Left ventricle myocardium inferior (tissue), 1 donor: ENCODE measurements at regions not wholly inside any gene's neighbourhood (a gene's known extent, or its start where the extent isn't known, plus 50 kb on each side); places are given as distances from the start of the nearest gene placed in this dataset.

ENCODE experiments used
- DNase-seq: peaks from one replicate; pipeline ENCODE4 v3.0.0-alpha.2; 2020
- H3K27ac ChIP-seq: fragments of 200-600 bp; replicated peaks from 2 replicates; pipeline ENCODE4 v1.8.0; 2021
- H3K27me3 ChIP-seq: fragments of 200-600 bp; 2 replicates; pipeline ENCODE4 v1.8.0; 2021; ENCODE audit warnings: low read depth
- H3K36me3 ChIP-seq: fragments of 200-600 bp; 2 replicates; pipeline ENCODE4 v1.8.0; 2021
- H3K4me1 ChIP-seq: fragments of 200-600 bp; 2 replicates; pipeline ENCODE4 v1.8.0; 2021
- H3K4me3 ChIP-seq: fragments of 200-600 bp; 2 replicates; pipeline ENCODE4 v1.8.0; 2021; ENCODE audit warnings: mild to moderate bottlenecking, moderate library complexity
- H3K9me3 ChIP-seq: fragments of 200-600 bp; replicated peaks from 2 replicates; pipeline ENCODE4 v1.8.0; 2021
- intact Hi-C: fragments of 100-400 bp; cut with micrococcal nuclease; formaldehyde crosslinking; loops from one replicate; pipeline ENCODE4 v1.11.0; 2022
- TF ChIP-seq, protein P1 (sequence below): fragments of 200-600 bp; IDR thresholded peaks from 2 replicates; pipeline ENCODE4 v1.8.0; 2021; ENCODE audit warnings: antibody characterized with exemption, mild to moderate bottlenecking, borderline replicate concordance
- donor health status: DM: no; HTN: yes; CAD: no; lungs with severe emphysema.

DNA sequence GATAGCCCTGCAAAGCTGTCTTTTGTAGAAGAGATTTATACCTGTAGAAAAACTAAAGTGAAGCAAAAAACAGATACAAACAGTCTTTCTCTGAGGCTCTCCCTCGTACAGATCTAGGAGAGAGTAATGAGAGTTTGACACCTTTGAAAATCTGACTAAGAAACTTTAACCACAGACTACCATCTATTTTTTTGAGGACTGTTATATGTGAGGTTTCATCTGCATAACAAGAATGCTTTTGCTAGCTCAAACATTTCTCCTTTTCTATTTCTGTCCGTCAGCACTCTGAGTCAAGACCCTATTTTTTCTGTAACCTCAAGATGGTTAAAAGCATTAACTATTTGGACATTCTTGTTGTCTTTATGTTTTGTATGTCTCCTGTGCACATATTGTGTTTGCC is 193.0 kb downstream of the BTBD3 start:
- H3K27ac ChIP-seq = no peak overlapping the region
- H3K36me3 ChIP-seq = no peaks in the 10 kb centered on the region
- TF ChIP-seq, protein P1, sequence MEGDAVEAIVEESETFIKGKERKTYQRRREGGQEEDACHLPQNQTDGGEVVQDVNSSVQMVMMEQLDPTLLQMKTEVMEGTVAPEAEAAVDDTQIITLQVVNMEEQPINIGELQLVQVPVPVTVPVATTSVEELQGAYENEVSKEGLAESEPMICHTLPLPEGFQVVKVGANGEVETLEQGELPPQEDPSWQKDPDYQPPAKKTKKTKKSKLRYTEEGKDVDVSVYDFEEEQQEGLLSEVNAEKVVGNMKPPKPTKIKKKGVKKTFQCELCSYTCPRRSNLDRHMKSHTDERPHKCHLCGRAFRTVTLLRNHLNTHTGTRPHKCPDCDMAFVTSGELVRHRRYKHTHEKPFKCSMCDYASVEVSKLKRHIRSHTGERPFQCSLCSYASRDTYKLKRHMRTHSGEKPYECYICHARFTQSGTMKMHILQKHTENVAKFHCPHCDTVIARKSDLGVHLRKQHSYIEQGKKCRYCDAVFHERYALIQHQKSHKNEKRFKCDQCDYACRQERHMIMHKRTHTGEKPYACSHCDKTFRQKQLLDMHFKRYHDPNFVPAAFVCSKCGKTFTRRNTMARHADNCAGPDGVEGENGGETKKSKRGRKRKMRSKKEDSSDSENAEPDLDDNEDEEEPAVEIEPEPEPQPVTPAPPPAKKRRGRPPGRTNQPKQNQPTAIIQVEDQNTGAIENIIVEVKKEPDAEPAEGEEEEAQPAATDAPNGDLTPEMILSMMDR = no peak
- DNase-seq = no peak
- peaks cover 7% of the 10 kb centered on the region for H3K4me1 ChIP-seq
- intact Hi-C loops = no loop called here
- peaks cover 11% of the 10 kb centered on the region for H3K9me3 ChIP-seq
- H3K27me3 ChIP-seq = no peaks in the 10 kb centered on the region
- no peak overlapping the region for H3K4me3 ChIP-seq

DNA sequence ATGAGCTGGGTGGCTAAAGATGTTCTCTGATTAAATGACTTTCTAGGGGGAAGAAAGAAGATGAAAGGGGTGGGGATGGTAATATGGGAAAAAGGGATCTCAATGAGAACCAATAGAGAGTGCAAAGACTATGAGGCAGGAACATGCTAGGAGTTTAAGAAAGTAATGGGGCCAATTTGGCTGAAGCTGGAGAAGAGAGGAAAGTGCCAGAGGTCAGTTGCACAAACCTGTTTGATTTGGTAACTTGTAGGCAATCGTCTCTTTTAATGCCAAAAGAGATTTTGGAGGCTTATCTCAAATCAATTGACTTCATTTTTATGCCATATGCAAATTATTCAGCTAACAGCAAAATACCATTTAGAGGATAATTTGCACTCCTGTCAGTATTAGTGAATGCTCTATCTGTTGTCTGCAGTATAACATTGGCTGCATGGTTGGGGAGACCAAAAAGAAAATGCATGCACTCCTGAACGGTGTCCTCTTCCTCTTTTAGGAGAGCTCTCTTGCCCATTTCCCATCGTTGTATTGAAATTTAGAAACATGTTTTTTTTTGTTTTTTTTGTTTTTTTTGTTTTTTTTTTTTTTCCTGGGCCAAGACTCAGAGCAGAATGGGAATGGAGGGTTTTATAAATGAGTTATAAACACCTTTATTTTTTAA is 193.9 kb downstream of the BTBD3 start:
- intact Hi-C loops = no loop called here

DNA sequence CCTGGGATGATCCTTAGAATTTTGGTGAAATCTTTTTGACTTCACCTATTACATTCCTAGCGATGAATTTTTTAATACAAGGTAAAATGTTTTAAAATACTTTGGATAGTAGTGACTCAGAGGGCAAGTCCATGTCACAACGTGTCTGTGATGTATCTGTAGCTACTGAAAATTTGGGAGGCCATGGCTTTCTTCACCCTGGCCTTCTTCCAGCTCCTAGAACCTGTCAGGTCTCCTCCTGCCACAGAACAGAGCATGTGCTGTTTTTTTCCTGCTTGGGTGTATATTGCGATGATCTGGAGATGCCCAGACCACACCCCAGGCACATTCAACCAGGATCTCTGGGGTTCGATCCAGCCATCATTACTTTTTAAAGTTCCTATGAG is 194.4 kb downstream of the BTBD3 start:
- TF ChIP-seq, protein P1 = no peak
- Histone ChIP-seq H3K4me1 (peaks cover 7% of the 10 kb centered on the region), H3K9me3 (peaks cover 5% of the 10 kb centered on the region), H3K27ac (no peak overlapping the region), H3K36me3 (no peaks in the 10 kb centered on the region), H3K27me3 (no peaks in the 10 kb centered on the region), H3K4me3 (no peak overlapping the region)
- intact Hi-C loops = no loop called here
- DNase-seq = no peak

More for the DNA sequence above, 193.9 kb downstream of the BTBD3 start:
- Histone ChIP-seq H3K27me3 (no peaks in the 10 kb centered on the region), H3K4me1 (peaks cover 7% of the 10 kb centered on the region), H3K4me3 (no peak overlapping the region), H3K9me3 (peaks cover 10% of the 10 kb centered on the region), H3K27ac (no peak overlapping the region), H3K36me3 (no peaks in the 10 kb centered on the region)
- TF ChIP-seq, protein P1 = no peak
- DNase-seq = no peak

DNA sequence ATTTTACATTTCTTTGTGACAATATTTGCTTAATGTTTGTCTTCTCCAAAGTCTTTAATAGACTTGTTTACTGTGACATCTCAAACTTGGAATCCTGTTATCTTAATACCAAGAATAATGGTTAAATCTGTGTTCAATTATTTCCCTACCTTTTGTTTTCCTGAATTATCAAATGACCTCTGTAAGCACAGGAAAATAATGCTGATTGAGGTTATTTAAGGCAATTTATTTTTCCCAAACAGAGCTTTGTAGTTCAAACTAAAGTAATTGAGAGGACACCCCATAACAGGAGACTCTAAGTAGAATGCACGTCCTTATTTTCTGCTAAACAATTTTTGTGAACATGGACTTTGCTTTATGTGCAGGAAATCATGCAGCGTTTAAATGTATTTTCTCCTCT is 195.0 kb downstream of the BTBD3 start:
- Histone ChIP-seq H3K9me3 (no peaks in the 10 kb centered on the region), H3K4me1 (peaks cover 7% of the 10 kb centered on the region), H3K27ac (no peak overlapping the region), H3K4me3 (no peak overlapping the region), H3K27me3 (no peaks in the 10 kb centered on the region), H3K36me3 (no peaks in the 10 kb centered on the region)
- TF ChIP-seq, protein P1 = no peak
- intact Hi-C loops = no loop called here
- no peak for DNase-seq

DNA sequence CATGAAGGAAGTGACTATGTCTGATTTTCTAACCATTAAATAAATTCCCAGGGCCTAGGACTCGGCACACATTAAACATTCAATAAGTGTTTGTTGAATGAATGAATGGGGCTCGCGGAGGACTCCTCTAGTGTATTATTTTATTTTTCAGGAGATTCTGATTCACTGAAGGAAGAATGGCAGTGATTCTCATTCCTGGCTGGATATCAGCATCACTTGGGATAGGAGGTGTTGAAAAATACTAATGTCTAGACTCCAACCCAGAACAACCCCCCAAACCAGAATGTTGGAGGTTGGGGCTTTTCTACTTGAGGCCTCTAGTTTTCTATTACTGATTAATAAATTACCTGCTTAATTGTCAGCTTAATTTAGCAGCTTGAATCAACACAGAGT is 195.4 kb downstream of the BTBD3 start:
- Histone ChIP-seq H3K27ac (peak overlapping the region; percentile 65), H3K4me3 (no peak overlapping the region), H3K36me3 (no peaks in the 10 kb centered on the region), H3K4me1 (peaks cover 7% of the 10 kb centered on the region), H3K9me3 (no peaks in the 10 kb centered on the region), H3K27me3 (no peaks in the 10 kb centered on the region)
- no peak for DNase-seq
- TF ChIP-seq, protein P1 = no peak
- intact Hi-C loops = no loop called here
